CD14-positive monocyte (primary cell): ENCODE measurements at regions not wholly inside any gene's neighbourhood (a gene's known extent, or its start where the extent isn't known, plus 50 kb on each side); places are given as distances from the start of the nearest gene placed in this dataset.

Experiments used
- DNase-seq, 3 donors: peaks; one replicate each; pipeline ENCODE4 v3.0.0-alpha.2; 2011 to 2022
- H2AFZ ChIP-seq: 2 replicates; pipeline ENCODE4 v1.6.0; 2012; ENCODE audit warnings: mild to moderate bottlenecking, low read depth, low read length, inconsistent platforms; ENCODE audit not compliant: insufficient read depth, poor library complexity, severe bottlenecking
- H3K27ac ChIP-seq, 2 donors: 1 replicate in 1 of 2; 2 replicates in 1 of 2; pipeline ENCODE4 v1.5.1; 2012 to 2013; ENCODE audit warnings: low read length in 2 of 2, control low read depth in 1 of 2, inconsistent platforms in 1 of 2, low read depth in 1 of 2, mild to moderate bottlenecking in 1 of 2
- H3K27me3 ChIP-seq, 2 donors: one replicate each; pipeline versions ENCODE4 v1.6.0 to v1.6.1; 2011 to 2013; ENCODE audit warnings: low read length in 2 of 2; ENCODE audit not compliant: control insufficient read depth in 2 of 2, insufficient read depth in 2 of 2
- H3K36me3 ChIP-seq, 2 donors: replicated peaks in 1 of 2; 1 replicate in 1 of 2; 2 replicates in 1 of 2; pipeline versions ENCODE4 v1.5.1 to v1.6.1; 2012 to 2013; ENCODE audit warnings: low read length in 2 of 2, control low read depth in 1 of 2, inconsistent platforms in 1 of 2, mild to moderate bottlenecking in 1 of 2; ENCODE audit not compliant: insufficient read depth in 2 of 2, control insufficient read depth in 1 of 2
- H3K4me1 ChIP-seq, 2 donors: 1 replicate in 1 of 2; 2 replicates in 1 of 2; pipeline versions ENCODE4 v1.5.1 to v1.6.1; 2012 to 2013; ENCODE audit warnings: low read length in 2 of 2, control low read depth in 1 of 2, inconsistent platforms in 1 of 2, mild to moderate bottlenecking in 1 of 2, moderate library complexity in 1 of 2; ENCODE audit not compliant: insufficient read depth in 2 of 2, control insufficient read depth in 1 of 2
- H3K4me2 ChIP-seq: replicated peaks from 2 replicates; pipeline ENCODE3; 2012; ENCODE audit warnings: low read length, moderate library complexity, mild to moderate bottlenecking; ENCODE audit not compliant: poor library complexity, severe bottlenecking; ENCODE audit errors: extremely low read depth
- H3K4me3 ChIP-seq, 3 experiments: fragments of 200-600 bp in 1 of 3; sonication (generic) in 1 of 3; replicated peaks in 1 of 3; 1 replicate in 2 of 3; 2 replicates in 1 of 3; pipeline ENCODE4 v1.5.1; 2011 to 2013; ENCODE audit warnings: low read length in 3 of 3, mild to moderate bottlenecking in 3 of 3, control low read depth in 2 of 3, low read depth in 2 of 3, inconsistent platforms in 1 of 3, moderate library complexity in 1 of 3
- H3K79me2 ChIP-seq: 2 replicates; pipeline ENCODE4 v1.6.0; 2012; ENCODE audit warnings: mild to moderate bottlenecking, control low read depth, inconsistent platforms, low read length, moderate library complexity; ENCODE audit not compliant: insufficient read depth
- H3K9ac ChIP-seq: 2 replicates; pipeline ENCODE4 v1.6.0; 2017; ENCODE audit warnings: low read length, mild to moderate bottlenecking; ENCODE audit not compliant: insufficient read depth, poor library complexity, severe bottlenecking
- H3K9me3 ChIP-seq, 2 donors: replicated peaks in 1 of 2; 1 replicate in 1 of 2; 2 replicates in 1 of 2; pipeline versions ENCODE4 v1.5.1 to v1.6.1; 2012 to 2013; ENCODE audit warnings: low read length in 2 of 2, control low read depth in 1 of 2; ENCODE audit not compliant: control insufficient read depth in 1 of 2, insufficient read depth in 1 of 2
- H4K20me1 ChIP-seq: 2 replicates; pipeline ENCODE4 v1.6.0; 2012; ENCODE audit warnings: mild to moderate bottlenecking, low read length, control low read depth, moderate library complexity; ENCODE audit not compliant: insufficient read depth
- H3K27ac Mint-ChIP-seq, 7 donors: one replicate each; pipeline ENCODE4 v1.8.0; 2020; ENCODE audit warnings: mild to moderate bottlenecking in 7 of 7, mixed read lengths in 7 of 7, moderate library complexity in 6 of 7, inconsistent platforms in 2 of 7
- H3K27me3 Mint-ChIP-seq, 3 donors: one replicate each; pipeline ENCODE4 v1.8.0; 2021 to 2022; ENCODE audit warnings: low read depth in 3 of 3, mild to moderate bottlenecking in 3 of 3, mixed read lengths in 3 of 3, moderate library complexity in 3 of 3, inconsistent platforms in 1 of 3
- H3K36me3 Mint-ChIP-seq, 2 donors: one replicate each; pipeline ENCODE4 v1.8.0; 2020; ENCODE audit warnings: mixed read lengths in 2 of 2, inconsistent platforms in 1 of 2, mild to moderate bottlenecking in 1 of 2
- H3K4me1 Mint-ChIP-seq: one replicate; pipeline ENCODE4 v1.8.0; 2020; ENCODE audit warnings: mild to moderate bottlenecking, mixed read lengths
- H3K4me3 Mint-ChIP-seq, 2 donors: one replicate each; pipeline ENCODE4 v1.8.0; 2020; ENCODE audit warnings: mild to moderate bottlenecking in 2 of 2, mixed read lengths in 2 of 2, moderate library complexity in 1 of 2
- H3K9me3 Mint-ChIP-seq, 7 donors: one replicate each; pipeline ENCODE4 v1.8.0; 2020 to 2022; ENCODE audit warnings: mixed read lengths in 7 of 7, mild to moderate bottlenecking in 6 of 7, moderate library complexity in 6 of 7, inconsistent platforms in 2 of 7
- CTCF ChIP-seq: fragments of 200-600 bp; IDR thresholded peaks from one replicate; pipeline ENCODE4 v1.8.0; 2022; ENCODE audit warnings: antibody characterized with exemption, mild to moderate bottlenecking
- WGBS: methylation state at CpG from one replicate; pipeline ENCODE4 v1.1.5; 2013; ENCODE audit warnings: missing lambda C conversion rate; ENCODE audit not compliant: insufficient coverage; 5-methylcytosine and 5-hydroxymethylcytosine counted together
- intact Hi-C, 2 donors: fragments of 100-400 bp; cut with micrococcal nuclease; formaldehyde crosslinking; loops; one replicate each; pipeline versions ENCODE4 v1.15.0 to v1.15.1; 2023

GRCh38 chr20:54714817-54715216, 239.4 kb downstream of the DOK5 start:
- Histone ChIP-seq H2AFZ (no peak overlapping the region), H3K36me3 (no peaks in the 10 kb centered on the region), H3K27me3 (no peaks in the 10 kb centered on the region), H3K79me2 (no peaks in the 10 kb centered on the region), H3K4me2 (no peak overlapping the region), H3K4me3 (no peak overlapping the region), H3K27ac (no peak overlapping the region), H4K20me1 (no peaks in the 10 kb centered on the region), H3K9ac (no peak overlapping the region), H3K9me3 (no peaks in the 10 kb centered on the region), H3K4me1 (no peaks in the 10 kb centered on the region)
- peaks cover 0 to 3% (median 0%) of the 10 kb centered on the region in 7 donors for H3K9me3 Mint-ChIP-seq
- no peak for DNase-seq
- no peak overlapping the region for H3K27ac Mint-ChIP-seq
- H3K36me3 Mint-ChIP-seq = no peaks in the 10 kb centered on the region
- no CpG with 5 or more reads among the region's 3 CpGs for WGBS
- intact Hi-C loops = no loop called here
- H3K4me1 Mint-ChIP-seq = no peaks in the 10 kb centered on the region
- H3K27me3 Mint-ChIP-seq = peaks cover 0 to 2% (median 0%) of the 10 kb centered on the region in 3 donors
- TF ChIP-seq CTCF = no peak
- H3K4me3 Mint-ChIP-seq = no peak overlapping the region

- no peak overlapping the region for H3K27ac Mint-ChIP-seq
- H2AFZ ChIP-seq = no peak overlapping the region
- H3K4me1 Mint-ChIP-seq = no peaks in the 10 kb centered on the region
These were observed 238.3 kb downstream of the DOK5 start for GRCh38 chr20:54713727-54714126.

More at GRCh38 chr20:54713727-54714126, 238.3 kb downstream of the DOK5 start:
- H3K9ac ChIP-seq = no peak overlapping the region
- H3K27ac ChIP-seq = no peak overlapping the region
- Mint-ChIP-seq H3K4me3 (no peak overlapping the region), H3K9me3 (peaks cover 0 to 3% (median 0%) of the 10 kb centered on the region in 7 donors), H3K27me3 (peaks cover 0 to 2% (median 0%) of the 10 kb centered on the region in 3 donors), H3K36me3 (no peaks in the 10 kb centered on the region)
- 100% methylated on average over 2 of the region's 4 CpGs for WGBS
- no peaks in the 10 kb centered on the region for H4K20me1 ChIP-seq
- no peak for DNase-seq
- no peak overlapping the region for H3K4me2 ChIP-seq
- no peaks in the 10 kb centered on the region for H3K36me3 ChIP-seq
- no peaks in the 10 kb centered on the region for H3K79me2 ChIP-seq
- H3K9me3 ChIP-seq = no peaks in the 10 kb centered on the region
- H3K4me1 ChIP-seq = no peaks in the 10 kb centered on the region
- intact Hi-C loops = no loop called here
- H3K4me3 ChIP-seq = no peak overlapping the region
- no peak for TF ChIP-seq CTCF
- H3K27me3 ChIP-seq = no peaks in the 10 kb centered on the region
